Muscle of back (tissue), 3 donors: ENCODE measurements at regions not wholly inside any gene's neighbourhood (a gene's known extent, or its start where the extent isn't known, plus 50 kb on each side); places are given as distances from the start of the nearest gene placed in this dataset.
"Not testable (repeated sequence)": the region's sequence is repeated elsewhere in the genome, so short reads cannot be mapped to it uniquely, and the experiment has no call there.

Source experiments
- DNase-seq, 3 donors: peaks; one replicate each; pipeline versions ENCODE4 v3.0.0 to v3.0.0-alpha.2; 2013

GRCh38 chr14:31911160-31911559 lies 165.9 kb upstream of the ARHGAP5 start:
- DNase-seq: no peak

DNA sequence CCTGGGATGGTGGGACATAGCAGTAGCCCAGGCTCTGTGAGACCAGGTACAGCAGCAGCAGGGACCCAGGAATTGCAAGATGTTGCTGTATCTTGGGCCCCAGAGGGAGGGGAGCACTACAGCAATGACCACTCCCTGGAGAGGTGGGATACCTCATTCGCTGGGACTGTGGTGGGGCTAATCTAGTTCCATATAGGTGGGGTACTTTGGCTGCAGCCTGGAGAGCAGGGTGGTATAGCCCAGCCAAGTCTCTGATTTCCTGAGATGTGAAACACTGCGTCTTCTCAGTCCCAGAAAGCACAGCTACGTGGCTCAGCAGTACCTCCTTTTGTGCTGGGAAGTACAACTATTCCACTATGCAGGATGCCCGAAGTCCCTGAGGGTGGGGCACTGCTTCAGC lies 163.7 kb upstream of the ARHGAP5 start:
- no peak for DNase-seq

- not testable (repeated sequence) for DNase-seq
These were observed 158.8 kb upstream of the ARHGAP5 start for GRCh38 chr14:31918289-31918688.

DNA sequence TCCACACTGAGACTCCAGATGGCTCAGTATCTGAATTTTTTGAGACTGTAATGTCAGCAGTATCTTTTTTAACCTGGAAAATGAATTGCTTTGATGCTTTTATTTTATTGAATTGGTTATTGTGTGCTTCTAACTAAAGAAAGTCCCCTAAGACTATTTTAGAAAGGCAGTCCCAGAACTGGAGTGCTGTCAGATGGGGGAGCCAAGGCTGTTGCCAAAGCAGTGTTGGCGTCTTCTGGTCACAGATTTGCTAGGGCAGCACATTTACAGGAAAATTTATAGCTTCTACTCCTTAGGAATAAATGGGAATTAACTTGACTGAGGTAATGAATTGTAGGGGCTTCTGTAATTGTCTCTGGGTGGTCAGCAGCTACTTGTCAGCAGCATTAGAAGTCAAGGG lies 157.1 kb upstream of the ARHGAP5 start:
- DNase-seq: no peak

DNA sequence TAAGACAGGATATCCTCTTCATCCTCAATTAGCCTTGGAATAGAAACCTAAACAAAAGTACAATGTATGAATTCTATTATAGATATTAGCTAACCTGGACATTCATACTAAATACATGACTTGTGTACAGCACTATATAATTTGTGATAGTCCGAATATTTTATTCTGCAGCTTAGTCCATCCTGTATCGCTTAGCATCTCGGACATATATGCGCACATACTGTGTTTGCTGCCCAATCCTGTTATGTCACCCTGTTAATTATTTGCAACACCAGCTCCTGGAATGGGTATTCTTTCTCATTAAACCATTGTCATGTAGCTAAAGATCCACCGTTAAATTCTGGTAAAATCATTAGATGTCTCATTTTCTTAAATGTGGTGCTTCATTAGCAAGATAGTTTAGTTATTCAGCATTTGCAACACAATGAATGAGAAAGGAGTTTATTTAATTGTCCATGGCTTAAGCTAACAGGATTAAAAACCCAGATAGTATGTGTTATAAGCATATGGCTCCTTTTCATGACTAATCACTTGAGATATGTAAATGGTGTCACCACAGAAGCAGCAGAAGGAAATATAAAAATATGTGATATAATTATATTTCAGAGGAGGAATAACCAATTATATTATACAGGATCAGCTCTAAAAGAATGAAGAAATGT lies 156.0 kb upstream of the ARHGAP5 start:
- DNase-seq: no peak

GRCh38 chr14:31921721-31922120 lies 155.4 kb upstream of the ARHGAP5 start:
- DNase-seq: peak in 1 of 3 donors; percentile 22

DNA sequence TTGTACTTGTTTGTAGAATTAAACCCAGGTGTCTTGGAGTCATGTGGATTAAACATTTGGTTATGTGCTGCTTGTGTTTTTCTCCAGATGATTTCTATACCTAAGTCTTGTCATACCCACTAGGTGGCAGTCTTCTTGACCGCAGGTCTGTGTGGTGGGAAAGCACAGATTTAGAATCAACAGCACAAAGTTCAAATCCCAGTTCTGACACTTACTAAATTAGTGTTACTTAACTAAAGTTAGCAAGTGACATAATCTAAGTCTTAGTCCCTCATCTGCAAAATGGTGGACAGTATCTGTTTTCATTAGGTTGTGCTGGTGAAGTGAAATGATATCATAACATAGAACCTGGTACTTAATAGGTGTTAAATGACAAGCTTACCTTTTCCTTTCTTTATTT lies 151.0 kb upstream of the ARHGAP5 start:
- no peak for DNase-seq

DNA sequence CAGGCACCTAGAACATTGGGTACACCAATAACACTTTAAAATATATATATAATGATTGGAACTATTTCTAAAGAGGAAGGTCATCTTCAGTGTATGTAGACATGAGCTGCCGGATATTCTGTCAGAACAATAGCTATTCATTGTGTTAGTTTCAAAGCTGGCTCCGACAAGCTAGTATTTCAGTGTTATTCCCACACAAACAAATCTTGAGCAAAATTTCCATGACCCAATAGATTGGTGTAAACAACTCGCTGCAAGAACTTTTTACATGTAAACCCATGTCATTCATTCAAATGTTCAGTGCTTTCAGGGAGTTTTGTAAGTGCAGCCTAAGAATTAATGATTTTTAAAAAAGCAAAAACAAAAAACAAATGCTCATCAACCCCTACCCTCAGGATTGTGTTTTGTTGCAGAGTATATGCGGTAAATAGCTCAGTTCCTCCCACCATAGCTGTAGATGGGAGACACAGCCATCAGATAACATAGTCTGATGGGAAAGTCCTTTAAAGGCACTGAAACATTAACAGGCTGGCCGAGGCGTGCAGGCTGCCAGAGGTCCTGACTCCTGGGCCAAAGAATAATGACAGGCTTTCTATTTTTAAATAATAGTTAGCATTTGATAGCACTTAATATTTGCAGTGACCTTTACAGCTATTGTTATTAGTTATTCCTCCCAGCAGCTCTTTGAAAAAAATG lies 150.3 kb upstream of the ARHGAP5 start:
- DNase-seq: no peak

DNA sequence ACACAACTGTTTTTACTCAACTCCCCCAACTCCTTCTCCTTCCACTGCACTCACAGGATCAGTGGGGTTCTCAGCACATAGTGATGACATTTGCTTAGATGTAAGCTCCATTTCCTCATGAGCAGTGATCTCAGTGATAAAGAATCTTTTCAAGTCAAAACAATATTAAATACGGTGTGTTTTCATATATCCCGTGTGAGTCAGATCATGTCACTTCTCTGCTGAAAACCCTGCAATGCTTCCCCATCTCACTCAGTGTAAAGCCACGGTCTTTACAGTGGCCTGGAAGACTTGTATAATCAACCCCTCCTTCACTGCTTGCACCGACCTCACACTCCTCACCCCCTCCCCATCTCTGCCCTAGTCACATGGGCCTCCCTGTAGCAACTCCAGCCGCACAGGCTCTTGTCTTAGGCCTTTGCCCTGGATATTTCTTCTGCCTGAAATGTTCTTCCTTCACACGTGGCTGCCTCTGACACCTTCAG lies 149.7 kb upstream of the ARHGAP5 start:
- DNase-seq: peak in 2 of 3 donors; percentile 47 to 90

- no peak for DNase-seq
These were observed 147.0 kb upstream of the ARHGAP5 start for GRCh38 chr14:31930070-31930469.

DNA sequence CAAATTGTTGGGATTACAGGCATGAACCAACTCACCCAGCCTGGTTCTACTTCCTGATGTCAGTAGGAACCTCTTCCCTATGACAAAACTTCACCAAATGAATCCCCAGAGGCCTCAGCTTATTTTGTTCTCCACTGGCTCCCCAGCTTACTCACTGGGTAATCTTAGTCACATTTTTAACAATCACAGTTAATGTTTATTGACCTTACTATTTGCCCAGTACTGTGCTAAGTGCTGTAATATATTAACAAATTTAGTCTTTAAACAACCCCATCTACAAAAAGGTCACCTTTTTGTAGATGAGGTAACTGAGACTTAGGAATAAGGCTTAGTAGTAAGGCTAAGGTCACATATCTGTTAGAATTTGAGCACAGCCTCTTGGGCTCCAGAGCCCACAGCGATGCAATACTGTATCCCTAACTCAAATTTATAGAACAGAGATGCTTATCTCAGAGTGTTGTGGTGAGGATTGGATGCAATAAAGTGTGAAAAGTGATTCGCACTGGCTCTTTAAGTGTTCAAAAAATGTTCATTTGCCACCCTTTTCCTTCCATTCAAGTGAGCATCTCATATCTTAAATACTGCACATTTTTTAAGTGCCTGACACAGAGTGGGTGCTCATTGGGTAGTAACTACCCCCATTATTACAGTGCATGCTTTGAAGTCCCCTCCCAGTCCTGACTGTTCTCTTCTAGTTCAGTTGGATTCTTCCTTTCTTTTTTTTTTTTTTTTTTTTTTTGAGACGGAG lies 146.4 kb upstream of the ARHGAP5 start:
- DNase-seq: peak in 1 of 3 donors; percentile 47

DNA sequence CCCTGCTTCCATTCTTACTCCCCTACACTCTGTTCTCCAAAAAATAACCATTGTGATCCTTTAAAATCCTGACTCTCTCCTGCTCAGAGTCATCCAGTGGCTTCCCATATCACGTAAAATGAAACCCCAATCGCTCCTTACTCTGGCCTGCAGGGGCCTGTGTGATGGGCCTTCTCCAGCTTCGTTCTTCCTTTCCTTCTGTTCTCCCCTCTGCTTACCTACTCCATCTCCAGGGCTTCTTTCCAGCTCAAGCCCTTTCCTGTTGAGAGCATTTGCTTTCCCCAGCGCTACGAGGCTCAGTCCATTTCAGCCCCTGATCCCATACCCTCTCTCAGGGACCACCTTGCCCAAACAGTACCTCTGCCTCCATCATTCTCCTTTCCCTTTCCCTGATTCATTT lies 144.4 kb upstream of the ARHGAP5 start:
- no peak for DNase-seq

- DNase-seq: no peak
These were observed 143.4 kb upstream of the ARHGAP5 start for GRCh38 chr14:31933716-31934115.

- DNase-seq: peak; percentile 51 to 76 (median 59)
These were observed 142.3 kb upstream of the ARHGAP5 start for GRCh38 chr14:31934767-31935266.

- no peak for DNase-seq
These were observed 141.7 kb upstream of the ARHGAP5 start for GRCh38 chr14:31935391-31935790.

DNA sequence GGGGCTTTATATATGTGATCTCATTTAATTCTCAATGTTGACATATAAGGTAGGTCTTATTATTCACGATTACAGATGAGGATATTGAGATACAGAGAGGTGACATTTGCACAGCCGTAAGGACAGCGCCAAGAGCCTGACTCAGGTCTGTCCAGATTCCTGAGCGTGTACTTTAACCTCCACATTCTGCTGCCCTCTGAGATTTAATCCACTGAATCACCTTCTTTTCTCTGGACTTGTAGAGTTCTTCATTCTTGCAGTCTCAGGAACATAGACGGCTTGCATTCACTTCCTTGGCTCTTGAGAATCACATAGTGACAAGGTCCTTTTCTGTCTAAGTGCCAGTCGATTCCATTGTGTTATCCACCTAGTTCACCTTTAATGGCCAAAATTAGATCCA lies 141.0 kb upstream of the ARHGAP5 start:
- DNase-seq: no peak

DNA sequence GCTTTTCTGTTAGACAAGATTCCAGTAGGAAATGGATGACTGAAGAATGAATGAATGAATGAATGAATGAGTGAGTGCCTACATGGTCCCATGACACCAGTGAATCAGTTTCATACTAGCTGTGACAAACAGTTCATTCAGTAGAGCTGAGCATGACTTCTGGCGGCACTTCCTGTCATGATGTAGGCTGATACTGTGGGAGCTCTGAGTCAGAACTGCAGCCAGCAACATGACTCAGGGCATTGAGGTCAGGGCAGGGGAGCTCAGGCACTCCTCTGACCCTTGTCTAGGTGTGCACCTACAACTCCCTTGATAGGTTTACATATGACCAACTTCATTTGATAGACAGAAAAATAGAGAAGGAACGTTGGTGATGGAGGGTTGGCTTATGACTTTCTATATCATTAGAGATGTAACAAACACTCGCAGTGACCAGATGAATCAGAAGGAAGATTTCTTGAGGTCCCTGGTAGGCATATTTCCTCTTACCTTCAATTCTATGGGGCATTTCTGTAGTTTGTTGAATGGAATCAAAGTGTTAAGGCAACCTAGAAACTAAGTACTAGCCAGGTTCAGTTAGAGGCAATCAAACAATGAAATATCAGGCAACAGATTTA lies 139.3 kb upstream of the ARHGAP5 start:
- peak in 2 of 3 donors; percentile 32 to 62 for DNase-seq

DNA sequence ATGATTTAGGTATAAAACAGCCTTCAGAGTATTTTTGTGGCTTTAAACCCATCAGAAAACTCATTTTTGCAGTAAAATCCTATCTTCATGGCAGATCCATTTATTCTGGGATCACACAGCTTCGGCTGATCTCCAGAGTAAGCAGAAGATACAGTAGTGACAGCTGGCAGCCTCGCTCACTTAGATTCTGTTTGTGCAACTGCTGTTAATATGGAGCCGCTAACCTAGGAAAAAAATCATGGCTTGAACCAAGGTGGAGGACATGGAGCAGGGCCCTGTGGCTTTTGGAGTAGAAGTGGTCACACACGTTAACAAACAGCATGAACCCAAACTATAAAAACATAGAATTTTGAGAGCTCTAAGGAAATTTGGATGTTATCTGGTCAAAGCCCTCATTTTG lies 137.2 kb upstream of the ARHGAP5 start:
- no peak for DNase-seq

DNA sequence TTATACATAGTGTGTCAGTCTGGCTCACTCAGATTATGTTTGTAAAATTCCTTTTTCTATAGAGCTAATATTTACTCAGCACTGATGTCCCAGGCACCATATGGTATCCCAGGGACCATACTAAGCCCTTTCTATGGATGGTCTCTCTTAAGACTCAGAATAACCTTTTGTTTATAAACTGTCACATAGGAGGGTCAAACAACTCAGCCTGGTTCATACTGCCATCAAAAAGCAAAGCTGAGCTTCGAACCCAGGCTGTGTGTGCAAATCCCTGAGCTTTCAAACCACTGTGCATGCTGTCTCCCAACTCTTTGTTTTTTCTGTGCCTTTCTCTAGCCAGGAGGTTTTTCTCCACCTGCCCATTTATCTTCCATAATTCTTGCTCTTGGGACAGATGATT lies 135.6 kb upstream of the ARHGAP5 start:
- DNase-seq: no peak

GRCh38 chr14:31942166-31942841 lies 134.8 kb upstream of the ARHGAP5 start:
- no peak for DNase-seq

DNA sequence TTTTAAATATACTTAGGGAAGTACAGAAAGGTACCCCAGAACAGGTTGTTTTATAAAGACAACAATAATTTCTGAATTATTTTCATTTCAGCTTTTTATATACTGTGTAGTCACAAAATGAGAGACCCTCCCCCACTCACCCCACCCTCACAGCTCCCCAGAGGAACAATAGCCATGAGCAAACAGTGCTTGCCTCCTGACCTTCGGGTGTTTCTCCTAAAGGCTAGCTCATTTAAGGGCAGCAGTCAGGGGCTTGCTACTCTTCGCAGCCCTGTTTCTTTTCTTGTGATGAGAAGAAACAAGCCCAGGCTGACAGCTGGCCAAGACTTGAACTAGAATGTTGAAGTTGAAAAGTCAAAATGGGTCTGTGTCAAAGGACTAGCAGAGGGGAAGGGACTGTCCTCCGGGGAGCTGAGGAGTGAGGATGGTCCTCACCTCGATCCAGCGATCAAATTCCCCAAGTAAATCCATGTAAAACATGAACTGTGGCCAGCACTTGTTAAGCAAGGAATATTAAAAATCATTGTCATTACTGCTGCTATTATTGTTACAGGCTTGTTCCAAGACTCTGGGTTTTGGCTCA lies 133.8 kb upstream of the ARHGAP5 start:
- no peak for DNase-seq
